ENCODE measurements at regions not wholly inside any gene's neighbourhood (a gene's known extent, or its start where the extent isn't known, plus 50 kb on each side); places are given as distances from the start of the nearest gene placed in this dataset.

DNA sequence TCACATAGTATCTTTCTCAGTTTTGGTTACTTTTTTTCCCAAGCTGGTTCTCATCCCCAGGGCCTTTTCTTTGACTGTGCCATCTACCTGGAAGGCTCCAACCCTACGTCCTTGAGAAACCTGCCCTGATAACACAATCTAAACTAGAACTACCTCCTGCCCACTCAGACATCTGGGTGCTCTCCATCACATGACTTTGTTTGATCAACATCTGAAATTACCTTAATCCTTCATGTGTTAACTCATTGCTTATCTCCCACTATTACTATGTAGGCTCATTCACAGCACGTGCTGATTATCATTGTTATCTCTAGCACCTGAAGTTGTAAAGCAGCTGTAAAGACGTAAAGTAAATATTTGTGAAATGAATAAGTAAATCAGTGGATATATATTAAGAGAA is 784.0 kb downstream of the TMTC2 start:
- no peak for TF ChIP-seq POLR2AphosphoS5 (IDR thresholded peaks at IDR 0.05)
- TF ChIP-seq, protein P1, sequence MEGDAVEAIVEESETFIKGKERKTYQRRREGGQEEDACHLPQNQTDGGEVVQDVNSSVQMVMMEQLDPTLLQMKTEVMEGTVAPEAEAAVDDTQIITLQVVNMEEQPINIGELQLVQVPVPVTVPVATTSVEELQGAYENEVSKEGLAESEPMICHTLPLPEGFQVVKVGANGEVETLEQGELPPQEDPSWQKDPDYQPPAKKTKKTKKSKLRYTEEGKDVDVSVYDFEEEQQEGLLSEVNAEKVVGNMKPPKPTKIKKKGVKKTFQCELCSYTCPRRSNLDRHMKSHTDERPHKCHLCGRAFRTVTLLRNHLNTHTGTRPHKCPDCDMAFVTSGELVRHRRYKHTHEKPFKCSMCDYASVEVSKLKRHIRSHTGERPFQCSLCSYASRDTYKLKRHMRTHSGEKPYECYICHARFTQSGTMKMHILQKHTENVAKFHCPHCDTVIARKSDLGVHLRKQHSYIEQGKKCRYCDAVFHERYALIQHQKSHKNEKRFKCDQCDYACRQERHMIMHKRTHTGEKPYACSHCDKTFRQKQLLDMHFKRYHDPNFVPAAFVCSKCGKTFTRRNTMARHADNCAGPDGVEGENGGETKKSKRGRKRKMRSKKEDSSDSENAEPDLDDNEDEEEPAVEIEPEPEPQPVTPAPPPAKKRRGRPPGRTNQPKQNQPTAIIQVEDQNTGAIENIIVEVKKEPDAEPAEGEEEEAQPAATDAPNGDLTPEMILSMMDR (IDR thresholded peaks at IDR 0.05), result no peak
- TF ChIP-seq EP300 (IDR thresholded peaks at IDR 0.05), result no peak
